ENCODE measurements at regions not wholly inside any gene's neighbourhood (a gene's known extent, or its start where the extent isn't known, plus 50 kb on each side); places are given as distances from the start of the nearest gene placed in this dataset.

- intact Hi-C loops (cut with DNase I; ENCODE audit: low total_unique reads), result no loop called here
- no peak for DNase-seq (ENCODE audit: low spot score in 2 of 2)
- no peaks in the 10 kb centered on the region for H3K4me1 ChIP-seq
- H3K36me3 ChIP-seq, result peaks cover 4% of the 10 kb centered on the region
- no peaks in the 10 kb centered on the region for H3K27me3 ChIP-seq
- TF ChIP-seq POLR2AphosphoS5 (IDR thresholded peaks at IDR 0.05) (no peak), POLR2A (IDR thresholded peaks at IDR 0.05) (no peak), CTCF (IDR thresholded peaks at IDR 0.05) (no peak)
- H3K27ac ChIP-seq, result no peak overlapping the region
- no peak overlapping the region for H3K4me3 ChIP-seq
- no peaks in the 10 kb centered on the region for H3K9me3 ChIP-seq
Measured at GRCh38 chr1:172977296-172978017, 73.3 kb downstream of the TNFSF18 start.

GRCh38 chr1:172978595-172978994 lies 72.1 kb downstream of the TNFSF18 start:
- Histone ChIP-seq H3K27ac (no peak overlapping the region), H3K4me3 (no peak overlapping the region), H3K36me3 (peaks cover 4% of the 10 kb centered on the region), H3K27me3 (no peaks in the 10 kb centered on the region), H3K4me1 (no peaks in the 10 kb centered on the region), H3K9me3 (no peaks in the 10 kb centered on the region)
- no peak for DNase-seq (ENCODE audit: low spot score in 2 of 2)
- TF ChIP-seq CTCF (IDR thresholded peaks at IDR 0.05) (no peak), POLR2AphosphoS5 (IDR thresholded peaks at IDR 0.05) (no peak), POLR2A (IDR thresholded peaks at IDR 0.05) (no peak)
- intact Hi-C loops (cut with DNase I; ENCODE audit: low total_unique reads), result no loop called here

GRCh38 chr1:172979828-172980227 lies 70.9 kb downstream of the TNFSF18 start:
- H3K27ac ChIP-seq, result no peak overlapping the region
- no peaks in the 10 kb centered on the region for H3K27me3 ChIP-seq
- no peak overlapping the region for H3K4me3 ChIP-seq
- TF ChIP-seq POLR2A (IDR thresholded peaks at IDR 0.05) (no peak), POLR2AphosphoS5 (IDR thresholded peaks at IDR 0.05) (no peak), CTCF (IDR thresholded peaks at IDR 0.05) (no peak)
- intact Hi-C loops (cut with DNase I; ENCODE audit: low total_unique reads), result no loop called here
- H3K9me3 ChIP-seq, result no peaks in the 10 kb centered on the region
- H3K4me1 ChIP-seq, result no peaks in the 10 kb centered on the region
- DNase-seq (ENCODE audit: low spot score in 2 of 2), result no peak
- H3K36me3 ChIP-seq, result peaks cover 4% of the 10 kb centered on the region

- TF ChIP-seq POLR2A (IDR thresholded peaks at IDR 0.05) (no peak), CTCF (IDR thresholded peaks at IDR 0.05) (no peak), POLR2AphosphoS5 (IDR thresholded peaks at IDR 0.05) (no peak)
- Histone ChIP-seq H3K4me1 (no peaks in the 10 kb centered on the region), H3K27me3 (no peaks in the 10 kb centered on the region), H3K27ac (no peak overlapping the region), H3K9me3 (no peaks in the 10 kb centered on the region), H3K4me3 (no peak overlapping the region), H3K36me3 (peaks cover 4% of the 10 kb centered on the region)
- no peak for DNase-seq (ENCODE audit: low spot score in 2 of 2)
- intact Hi-C loops (cut with DNase I; ENCODE audit: low total_unique reads), result no loop called here
Measured at GRCh38 chr1:172980456-172980855, 70.3 kb downstream of the TNFSF18 start.

- TF ChIP-seq CTCF (IDR thresholded peaks at IDR 0.05) (no peak), POLR2AphosphoS5 (IDR thresholded peaks at IDR 0.05) (no peak), POLR2A (IDR thresholded peaks at IDR 0.05) (no peak)
- intact Hi-C loops (cut with DNase I; ENCODE audit: low total_unique reads), result no loop called here
Measured at GRCh38 chr1:172980971-172981370, 69.8 kb downstream of the TNFSF18 start.

More at GRCh38 chr1:172980971-172981370, 69.8 kb downstream of the TNFSF18 start:
- Histone ChIP-seq H3K4me1 (no peaks in the 10 kb centered on the region), H3K27ac (no peak overlapping the region), H3K9me3 (no peaks in the 10 kb centered on the region), H3K4me3 (no peak overlapping the region), H3K36me3 (peaks cover 4% of the 10 kb centered on the region), H3K27me3 (no peaks in the 10 kb centered on the region)
- DNase-seq (ENCODE audit: low spot score in 2 of 2), result no peak

All from breast epithelium (tissue), 4 donors.